Stimulated activated CD4-positive, alpha-beta T cell treated with anti-CD3 and anti-CD28 coated beads, Interleukin-12 subunit alpha, Interleukin-12 subunit beta, amount 100 ng/mL, for 4 hours (primary cell): ENCODE measurements at regions not wholly inside any gene's neighbourhood (a gene's known extent, or its start where the extent isn't known, plus 50 kb on each side); places are given as distances from the start of the nearest gene placed in this dataset.
"Not testable (repeated sequence)": the region's sequence is repeated elsewhere in the genome, so short reads cannot be mapped to it uniquely, and the experiment has no call there.

ENCODE experiments used
- DNase-seq: peaks from one replicate; pipeline ENCODE4 v3.0.0-alpha.2; 2020

DNA sequence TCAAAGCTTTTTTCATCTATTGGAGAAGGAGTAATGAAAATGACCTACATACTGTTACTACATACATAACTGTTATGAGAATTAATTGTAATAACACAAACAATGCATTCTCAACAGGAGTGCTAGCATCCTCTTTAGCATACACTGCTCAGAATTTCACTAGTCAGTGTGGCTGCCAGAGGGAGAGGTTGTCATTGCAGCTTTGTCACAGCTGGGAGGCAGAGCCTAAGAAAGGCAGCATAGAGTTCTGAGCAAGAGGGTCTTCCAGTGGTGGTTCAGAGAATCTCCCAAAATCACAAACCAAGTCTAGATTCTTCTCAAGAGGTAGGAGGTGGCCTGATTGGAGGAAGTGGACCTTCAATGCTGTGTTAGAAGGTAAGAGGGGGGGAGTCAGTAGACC is 286.7 kb upstream of the CYRIA start:
- DNase-seq: no peak

DNA sequence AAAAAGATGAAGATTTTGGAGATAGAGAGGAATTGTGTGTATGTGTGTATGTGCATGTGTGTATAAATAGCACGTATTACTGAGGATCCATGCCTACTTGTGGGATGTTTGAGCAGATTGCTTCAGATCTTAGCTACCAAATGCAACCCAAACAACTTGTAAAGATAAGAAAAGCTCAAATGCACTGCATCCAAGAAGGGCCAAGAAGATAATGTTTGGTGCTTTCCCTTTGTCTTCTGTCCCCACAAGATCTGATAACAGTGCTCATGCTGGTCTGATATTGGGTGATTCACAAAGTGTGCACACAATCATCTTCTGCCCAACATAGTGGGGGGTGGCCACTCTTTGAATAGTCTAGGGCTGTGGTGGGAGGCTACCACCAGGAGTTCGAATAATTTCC is 284.8 kb upstream of the CYRIA start:
- no peak for DNase-seq

DNA sequence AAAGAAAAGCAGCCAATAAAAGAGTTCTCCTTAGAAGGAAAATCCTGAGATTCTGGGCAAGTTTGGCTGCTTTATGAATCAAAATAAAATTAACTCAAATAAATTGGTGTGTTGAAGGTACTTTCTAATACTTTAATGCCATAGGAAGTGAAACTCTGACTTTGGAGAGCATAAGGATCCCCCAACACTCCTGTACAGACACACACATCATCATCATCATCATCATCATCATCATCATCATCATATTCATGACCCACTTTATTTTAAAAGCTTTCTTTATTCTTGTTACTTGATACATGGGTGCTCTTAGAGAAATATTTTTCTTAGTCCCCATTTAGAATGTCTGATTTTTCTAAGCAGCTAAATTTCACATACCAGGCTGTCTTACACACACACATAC is 283.1 kb upstream of the CYRIA start:
- no peak for DNase-seq

DNA sequence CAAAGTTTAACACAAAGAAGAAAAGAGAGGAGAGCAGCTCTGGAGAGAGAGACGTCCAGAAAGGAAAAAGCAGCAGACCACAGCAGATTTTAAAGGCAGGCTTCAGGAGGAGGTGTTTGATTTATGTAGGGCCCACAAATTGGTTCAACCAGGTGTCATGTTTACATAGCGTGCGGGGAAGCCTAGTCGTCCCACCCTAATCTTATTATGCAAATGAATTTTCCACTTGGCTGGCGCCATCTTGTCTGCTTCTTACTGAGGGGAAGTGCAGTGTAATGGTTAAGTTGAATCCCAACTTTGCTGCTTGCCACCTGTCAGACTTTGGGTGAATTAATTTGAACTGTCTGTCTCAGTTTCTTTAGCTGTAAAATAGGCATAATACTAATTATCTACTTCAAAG is 282.4 kb upstream of the CYRIA start:
- no peak for DNase-seq

DNA sequence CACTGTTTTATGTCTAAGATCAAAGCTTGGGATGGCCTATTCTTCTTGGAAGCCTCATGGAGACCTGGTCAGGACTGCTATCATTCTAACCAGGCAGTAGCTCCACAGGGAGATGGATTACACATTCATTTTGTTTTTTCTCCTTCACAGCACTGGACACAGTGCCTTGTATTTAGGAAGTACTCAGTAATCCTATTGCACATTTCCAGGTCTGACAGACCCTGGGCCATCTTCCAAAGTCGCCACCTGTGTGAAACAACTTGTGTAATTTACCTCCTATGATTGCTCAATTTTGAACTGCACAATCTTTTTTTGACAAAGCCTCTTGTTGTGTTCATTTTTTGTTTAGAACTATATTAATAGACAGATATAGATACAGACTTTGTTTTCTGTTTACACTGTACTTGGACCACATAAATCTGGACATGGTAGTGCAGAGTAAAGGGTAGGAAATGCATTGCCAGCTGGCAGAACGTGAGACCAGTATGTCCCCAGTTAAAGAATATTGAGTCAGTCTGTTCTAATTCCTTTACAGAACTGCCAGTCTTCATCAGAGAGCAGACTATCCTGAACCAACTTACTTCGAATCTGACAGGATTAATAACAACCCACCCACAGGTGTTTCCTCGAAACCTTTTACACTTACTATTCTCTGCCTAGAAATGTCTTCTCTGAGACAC is 277.8 kb upstream of the CYRIA start:
- DNase-seq: no peak

DNA sequence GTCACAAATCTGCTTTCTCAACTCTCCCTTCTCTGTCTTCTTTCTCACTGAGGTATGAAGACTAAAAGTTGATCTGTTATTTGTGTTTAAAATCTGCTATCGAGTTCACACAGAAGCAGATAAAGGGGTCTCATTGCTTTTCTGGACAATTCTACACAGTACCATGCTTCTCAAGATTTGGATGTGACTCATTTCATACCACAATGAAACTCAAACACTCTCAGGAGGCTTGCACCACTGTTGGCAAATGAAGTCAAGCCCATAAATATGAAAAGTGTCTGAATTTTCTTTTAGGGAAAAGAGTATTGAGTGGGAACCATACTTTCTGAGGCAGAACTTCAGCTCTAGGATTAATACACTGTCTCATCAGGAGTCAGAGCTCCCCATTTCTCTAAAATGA is 274.6 kb upstream of the CYRIA start:
- no peak for DNase-seq

DNA sequence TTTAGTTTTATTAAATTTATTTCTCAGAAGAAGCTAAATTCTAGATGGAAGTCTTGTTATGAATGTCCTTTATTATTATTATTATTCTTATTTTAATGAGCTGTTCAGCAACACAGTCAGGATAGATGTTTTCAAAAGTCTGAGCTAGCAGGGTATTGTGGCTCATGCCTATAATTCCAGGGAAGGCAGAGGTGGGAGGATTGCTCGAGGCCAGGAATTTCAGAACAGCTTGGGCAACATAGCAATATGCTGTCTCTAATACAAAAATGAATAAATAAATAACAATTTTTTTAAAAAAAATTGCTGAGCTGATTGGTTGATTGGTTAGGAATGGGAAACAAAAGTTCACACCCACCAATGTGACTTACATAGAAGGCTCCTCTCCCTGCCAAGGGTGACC is 274.1 kb upstream of the CYRIA start:
- DNase-seq: no peak

DNA sequence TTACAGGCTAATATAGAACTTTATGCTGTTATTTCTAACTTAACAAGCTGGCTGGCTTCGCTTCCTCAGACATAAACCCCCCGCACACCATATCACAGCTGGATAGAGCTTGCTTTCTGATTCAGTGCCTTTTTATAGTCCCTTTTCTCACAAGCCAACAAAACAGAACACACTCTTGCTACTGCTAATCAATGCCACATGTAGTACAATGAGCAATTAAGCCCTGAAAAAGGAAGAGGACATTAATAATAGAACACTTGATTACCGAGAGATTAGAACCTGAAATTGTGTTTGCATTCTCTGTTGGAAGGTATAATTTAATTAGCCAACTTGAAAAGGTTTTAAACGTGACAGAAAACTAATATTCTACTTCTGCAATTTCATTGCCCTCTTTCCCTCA is 267.7 kb upstream of the CYRIA start:
- DNase-seq: no peak

DNA sequence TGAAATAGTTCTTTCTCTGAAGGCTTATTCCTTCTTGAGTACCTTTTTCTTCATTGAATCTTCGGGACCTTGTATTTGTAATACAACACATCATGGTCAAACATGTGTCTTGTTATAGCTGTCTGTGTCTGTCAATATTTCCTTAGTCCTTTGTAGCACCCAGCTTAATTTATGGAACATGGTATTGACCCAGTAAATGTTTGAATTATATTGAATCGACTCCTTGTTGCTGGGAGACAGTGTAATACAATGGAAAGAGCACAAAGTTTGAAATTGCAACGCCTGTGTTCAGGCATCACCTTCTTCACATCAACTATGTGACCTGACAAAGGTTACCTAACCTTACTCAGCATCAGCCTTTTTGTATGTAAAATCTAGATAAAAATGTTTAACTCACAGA is 267.2 kb upstream of the CYRIA start:
- DNase-seq: no peak

DNA sequence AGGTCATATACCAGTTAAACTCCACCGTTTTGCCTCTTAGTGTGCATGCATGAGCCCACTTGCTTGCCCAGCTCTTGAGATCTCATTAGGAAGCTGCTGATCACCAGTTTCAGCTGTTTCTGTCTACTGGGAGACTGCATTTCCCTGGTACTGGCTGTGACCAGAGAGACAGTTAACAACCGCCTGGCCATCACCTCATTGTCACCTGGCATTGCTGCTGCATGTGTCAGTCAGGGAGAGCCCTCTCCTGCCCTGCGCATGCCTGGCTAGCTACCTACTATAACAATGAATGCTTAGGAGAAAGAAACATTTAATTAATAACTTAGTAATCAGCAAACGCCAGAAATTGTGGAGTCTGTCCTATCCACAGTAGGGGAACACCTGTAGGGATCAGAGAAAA is 265.8 kb upstream of the CYRIA start:
- no peak for DNase-seq

DNA sequence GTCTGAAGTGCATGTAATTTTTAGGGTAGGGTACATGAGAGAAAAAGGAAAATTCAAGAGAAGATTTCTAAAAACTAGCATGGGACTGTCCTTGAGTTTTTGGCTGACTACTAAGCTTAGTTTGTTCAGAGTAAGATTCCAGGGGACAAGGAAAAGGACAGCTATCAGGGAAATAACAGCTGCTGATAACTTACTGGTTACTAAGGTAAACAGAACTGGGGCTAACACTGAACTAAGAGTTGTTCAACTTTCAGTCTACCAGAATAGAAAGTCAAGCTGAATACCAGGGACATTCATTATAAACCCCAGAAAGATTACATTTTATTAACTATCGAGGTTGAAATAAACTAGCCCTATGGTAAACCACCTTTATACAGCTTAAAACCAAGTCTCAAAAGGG is 261.8 kb upstream of the CYRIA start:
- DNase-seq: no peak

DNA sequence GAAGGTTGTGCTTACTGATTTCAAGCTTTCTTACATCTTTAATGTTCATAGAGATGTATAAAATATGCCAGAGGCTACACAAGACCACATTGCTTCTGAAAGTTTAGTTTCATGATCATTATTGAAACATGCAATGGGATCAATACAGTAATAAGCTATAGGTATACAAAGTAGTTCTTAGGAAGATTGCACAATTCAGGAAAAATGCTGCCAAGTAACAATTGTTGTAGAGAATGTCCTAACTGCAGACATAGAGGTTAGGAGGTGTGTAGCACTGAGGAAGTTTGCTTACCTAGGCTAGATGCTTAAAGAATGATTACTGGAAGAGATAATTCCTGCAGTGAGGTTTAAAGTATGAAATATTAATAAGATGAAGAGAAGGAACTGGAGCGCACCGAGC is 259.5 kb upstream of the CYRIA start:
- DNase-seq: no peak

DNA sequence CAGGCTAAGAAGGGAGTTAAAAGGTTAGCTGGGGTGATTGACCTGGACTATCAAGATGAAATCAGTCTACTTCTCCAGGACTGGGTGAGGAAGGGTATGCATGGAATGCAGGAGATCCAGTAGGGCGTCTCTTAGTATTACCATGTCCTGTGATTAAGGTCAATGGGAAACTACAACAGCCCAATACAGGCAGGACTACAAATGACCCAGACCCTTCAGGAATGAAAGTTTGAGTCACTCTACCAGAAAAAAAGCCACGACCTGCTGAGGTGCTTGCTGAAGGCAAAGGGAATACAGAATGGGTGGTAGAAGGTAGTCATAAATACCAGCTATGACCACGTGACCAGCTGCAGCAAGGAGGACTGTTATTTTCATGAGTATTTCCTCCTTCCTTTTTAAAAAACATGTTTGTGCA is 249.7 kb upstream of the CYRIA start:
- not testable (repeated sequence) for DNase-seq

DNA sequence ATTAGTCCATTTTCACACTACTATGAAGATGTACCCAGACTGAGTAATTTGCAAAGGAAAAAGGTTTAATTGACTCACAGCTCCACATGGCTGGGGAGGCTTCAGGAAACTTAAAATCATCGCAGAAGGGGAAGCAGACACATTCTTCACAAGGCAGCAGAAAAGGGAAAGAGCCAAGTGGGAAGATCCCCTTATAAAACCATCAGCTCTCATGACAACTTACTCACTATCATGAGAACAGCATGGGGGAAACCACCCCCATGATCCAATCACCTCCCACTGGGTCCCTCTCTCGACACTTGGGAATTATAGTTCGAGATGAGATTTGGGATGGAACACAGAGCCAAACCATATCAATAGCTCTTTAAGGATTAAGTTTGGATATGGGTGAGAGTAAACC is 246.1 kb upstream of the CYRIA start:
- DNase-seq: no peak

DNA sequence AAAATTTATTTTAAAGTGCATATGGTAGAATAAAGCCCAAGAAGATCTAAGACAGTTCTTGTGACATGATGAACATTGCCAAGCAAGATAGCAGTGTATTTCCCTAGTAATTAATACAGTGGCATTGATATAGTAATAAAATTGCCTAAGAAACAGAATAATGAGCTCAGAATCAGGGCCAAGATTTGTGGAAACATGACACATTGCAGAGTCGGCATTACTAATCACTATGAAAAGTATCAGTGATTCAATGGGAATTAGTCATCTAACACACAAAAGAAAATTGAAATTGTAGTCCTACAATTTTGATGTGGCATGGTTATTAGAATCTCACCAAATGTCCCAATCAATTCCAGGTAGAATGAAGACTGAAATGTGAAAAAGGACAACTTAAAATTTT is 243.0 kb upstream of the CYRIA start:
- DNase-seq: no peak

DNA sequence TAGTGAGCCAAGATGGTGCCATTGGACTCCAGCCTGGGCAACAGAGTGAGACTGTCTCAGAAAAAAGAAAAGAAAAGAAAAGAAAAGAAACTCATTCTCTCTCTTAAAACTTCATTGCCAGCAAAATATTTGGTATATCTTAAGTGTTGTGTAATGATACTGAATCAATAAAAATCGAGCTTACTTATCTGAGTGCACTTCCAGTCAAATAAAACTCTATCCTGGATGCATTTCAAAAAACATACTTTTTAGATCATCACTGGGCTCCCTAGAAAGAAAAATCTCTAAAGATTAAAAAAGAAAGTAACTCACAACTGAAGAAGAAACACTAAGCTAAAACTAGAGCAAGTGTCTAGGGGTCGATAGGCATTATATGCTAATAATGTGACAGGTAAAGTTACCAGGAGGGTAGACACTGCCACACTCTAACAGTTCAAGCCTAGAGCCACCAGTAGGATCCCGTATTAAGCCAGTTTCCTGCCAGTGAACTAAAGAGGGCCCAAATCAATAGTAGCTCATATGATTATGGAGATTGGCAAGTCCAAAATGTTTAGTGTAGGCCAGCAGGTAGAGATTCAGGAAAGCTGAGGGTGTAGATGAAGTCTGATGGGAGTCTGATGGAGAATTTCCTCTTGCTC is 242.1 kb upstream of the CYRIA start:
- no peak for DNase-seq

DNA sequence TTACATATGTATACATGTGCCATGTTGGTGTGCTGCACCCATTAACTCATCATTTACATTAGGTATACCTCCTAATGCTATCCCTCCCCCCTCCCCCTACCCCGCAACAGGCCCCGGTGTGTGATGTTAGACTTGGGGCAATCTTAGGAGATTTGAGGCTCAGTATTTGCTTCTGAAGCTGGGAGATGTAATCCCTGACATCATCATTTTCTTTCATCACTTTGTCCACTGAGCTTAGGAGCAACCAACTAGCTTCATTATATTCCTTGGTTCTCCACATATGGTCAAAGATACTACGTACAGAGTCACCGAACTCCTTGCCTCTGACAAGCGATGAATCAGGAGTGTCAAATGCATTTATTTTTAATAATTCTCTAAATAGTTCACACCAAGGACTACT is 239.7 kb upstream of the CYRIA start:
- not testable (repeated sequence) for DNase-seq

DNA sequence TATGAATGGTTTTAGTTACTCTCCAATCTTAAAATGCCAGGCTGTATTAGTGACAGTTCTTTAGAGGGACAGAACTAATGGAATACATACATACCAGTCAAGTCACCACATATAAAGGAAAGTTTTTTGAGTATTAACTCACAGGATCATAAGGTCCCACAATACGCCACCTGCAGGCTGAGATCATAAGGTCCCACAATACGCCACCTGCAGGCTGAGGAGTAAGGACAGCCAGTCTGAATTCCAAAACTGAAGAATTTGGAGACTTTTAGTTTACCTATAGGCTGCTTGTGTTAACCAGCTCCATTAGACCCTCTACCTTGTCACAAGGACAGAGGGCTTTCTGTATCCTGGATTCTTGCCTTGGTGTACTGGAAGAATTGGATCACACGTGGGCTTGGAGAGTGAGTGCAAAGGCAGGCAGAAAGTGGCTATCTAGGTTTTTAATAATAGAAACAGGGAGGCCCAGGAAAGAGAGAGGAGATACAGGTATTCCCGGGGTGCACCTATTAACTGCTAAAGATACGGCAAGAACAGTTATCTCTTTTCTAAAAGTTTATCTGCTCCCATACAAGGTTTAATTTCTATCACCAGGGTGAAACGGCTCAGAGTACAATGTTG is 234.9 kb upstream of the CYRIA start:
- no peak for DNase-seq

DNA sequence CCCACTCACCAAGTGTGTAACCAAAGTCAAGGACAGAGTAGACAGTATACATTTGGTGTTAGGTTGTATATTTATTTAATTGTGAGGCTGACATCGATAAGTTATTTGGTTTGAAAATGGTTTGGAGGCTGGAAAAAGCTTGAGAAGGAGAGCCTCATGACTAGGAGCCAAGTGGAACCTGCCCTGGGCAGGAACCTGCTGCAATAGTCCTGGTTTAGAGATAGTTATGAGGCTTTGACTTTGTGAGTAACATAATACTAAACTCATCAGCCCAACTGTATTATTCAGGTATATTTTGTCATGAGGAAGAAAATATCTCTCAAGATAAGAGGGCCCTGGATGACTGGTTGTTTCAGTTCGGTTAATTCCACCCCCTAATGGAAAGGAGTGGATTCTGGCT is 234.3 kb upstream of the CYRIA start:
- no peak for DNase-seq

DNA sequence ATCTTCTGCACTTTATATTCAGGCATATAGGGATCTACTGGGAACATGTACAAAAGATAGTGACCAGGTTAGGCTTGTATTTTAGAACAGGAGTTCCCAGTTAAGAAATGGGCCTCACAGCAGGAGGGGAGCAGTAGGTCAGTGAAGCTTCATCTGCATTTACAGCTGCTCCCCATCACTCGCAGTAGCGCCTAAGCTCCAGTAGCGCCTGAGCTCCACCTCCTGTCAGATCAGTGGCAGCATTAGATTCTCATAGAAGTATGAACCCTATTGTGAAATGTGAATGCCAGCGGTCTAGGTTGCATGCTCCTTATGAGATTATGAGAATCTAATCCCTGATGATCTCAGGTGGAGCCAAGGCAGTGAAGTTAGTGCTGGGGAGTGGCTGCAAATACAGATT is 224.4 kb upstream of the CYRIA start:
- DNase-seq: no peak

DNA sequence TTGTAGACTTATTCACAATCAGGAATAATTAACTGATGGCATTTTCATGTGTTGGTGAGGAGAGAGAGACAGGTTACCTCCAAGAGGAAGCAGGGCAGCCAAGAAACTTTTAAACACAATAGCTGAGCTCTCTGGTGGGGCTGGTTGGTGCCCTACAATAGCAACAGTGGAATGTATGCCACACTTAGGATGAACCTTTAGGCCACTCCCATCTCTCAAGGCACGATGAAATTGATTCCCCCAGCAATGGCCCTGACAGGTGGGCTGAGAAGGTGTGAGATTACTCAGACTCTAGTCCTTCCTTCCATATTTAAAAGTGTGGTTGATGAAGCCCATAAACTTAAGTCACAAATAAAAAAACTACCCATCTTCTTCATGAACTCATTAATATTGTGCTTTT is 219.4 kb upstream of the CYRIA start:
- no peak for DNase-seq

DNA sequence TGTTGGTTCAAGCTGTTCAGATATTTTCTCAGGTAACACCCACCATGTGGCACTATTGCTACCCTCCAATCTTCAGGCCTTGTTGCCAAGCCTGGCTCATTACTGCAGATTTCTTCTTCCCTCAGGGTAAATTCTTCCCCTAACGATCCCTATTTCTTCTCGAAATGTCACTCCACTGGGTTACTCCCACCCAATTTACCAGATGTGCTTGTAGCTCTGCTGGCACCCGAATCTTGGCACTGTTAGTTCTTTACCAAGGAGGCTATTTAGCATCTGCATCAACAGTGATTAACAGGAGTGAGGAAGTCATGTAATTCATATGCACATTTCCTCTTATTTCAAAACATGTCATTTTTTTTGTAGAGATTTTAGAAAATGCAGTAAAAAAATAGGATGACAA is 217.1 kb upstream of the CYRIA start:
- no peak for DNase-seq

DNA sequence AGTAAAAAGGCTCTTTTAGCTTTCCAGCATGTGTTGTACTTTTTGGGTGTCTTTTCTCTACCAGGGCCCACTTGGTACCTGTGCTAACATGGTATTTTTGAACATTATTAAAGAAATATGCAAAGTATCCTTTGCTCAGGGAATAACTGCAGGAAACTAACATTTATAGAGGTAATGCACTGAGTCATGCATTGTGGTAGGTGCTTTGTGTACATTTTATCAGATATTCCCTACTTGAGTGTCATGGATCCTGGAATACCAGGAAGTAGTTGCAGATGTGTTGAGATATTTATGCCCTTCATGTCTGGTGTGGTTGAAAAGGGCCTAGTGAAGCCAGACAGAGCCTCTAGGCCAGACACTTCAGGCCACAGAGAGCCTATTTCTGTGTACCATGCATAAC is 215.5 kb upstream of the CYRIA start:
- no peak for DNase-seq

DNA sequence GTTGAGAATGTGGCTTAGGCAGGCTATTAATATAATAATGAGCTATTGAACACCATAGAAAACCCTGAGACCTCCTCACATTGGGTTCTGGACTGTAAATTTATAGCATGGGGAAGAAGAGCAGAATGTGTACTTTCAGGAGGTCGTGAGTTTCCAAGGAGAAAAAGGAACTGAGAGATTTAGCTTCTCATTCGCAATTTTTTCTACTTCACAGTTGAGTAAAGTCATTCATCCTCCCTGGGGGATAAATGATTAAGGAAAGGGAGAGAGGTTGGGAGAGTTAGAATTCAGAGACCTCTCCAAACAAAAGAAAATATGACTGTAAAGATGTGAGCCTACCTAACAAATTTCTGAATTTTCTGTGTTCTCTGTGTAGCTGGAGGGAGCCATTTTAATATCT is 205.8 kb upstream of the CYRIA start:
- no peak for DNase-seq
